Body of pancreas (tissue), 4 donors: ENCODE measurements at regions not wholly inside any gene's neighbourhood (a gene's known extent, or its start where the extent isn't known, plus 50 kb on each side); places are given as distances from the start of the nearest gene placed in this dataset.

Experiments
- CTCF ChIP-seq, 7 experiments: fragments of 450-650 bp in 4 of 7; fragments of 200-600 bp in 3 of 7; sonication (generic) in 3 of 7; IDR thresholded peaks; one replicate each; pipeline ENCODE4 v1.5.1; 2016 to 2019; ENCODE audit warnings: antibody characterized with exemption in 7 of 7
- POLR2A ChIP-seq, 3 donors: fragments of 450-650 bp; IDR thresholded peaks; one replicate each; pipeline ENCODE4 v1.6.1; 2016; ENCODE audit warnings: antibody characterized with exemption in 3 of 3, mild to moderate bottlenecking in 2 of 3

GRCh38 chr5:40154194-40154593, 525.5 kb upstream of the PTGER4 start:
- TF ChIP-seq POLR2A (IDR thresholded peaks at IDR 0.05) (no peak), CTCF (IDR thresholded peaks at IDR 0.05) (no peak)
